ENCODE measurements at regions not wholly inside any gene's neighbourhood (a gene's known extent, or its start where the extent isn't known, plus 50 kb on each side); places are given as distances from the start of the nearest gene placed in this dataset.

- H3K4me3 ChIP-seq (ENCODE audit: control insufficient read depth, low read depth, low read length) = no peak overlapping the region
- no peak for TF ChIP-seq CTCF (IDR thresholded peaks at IDR 0.05; ENCODE audit: control insufficient read depth, insufficient read depth, low read depth, low read length, missing control alignments)
- DNase-seq (ENCODE audit: low read depth) = no peak
These were observed 127.0 kb downstream of the EDN1 start for GRCh38 chr6:12417191-12417590.

- no peak for DNase-seq (ENCODE audit: low read depth)
- TF ChIP-seq CTCF (IDR thresholded peaks at IDR 0.05; ENCODE audit: control insufficient read depth, insufficient read depth, low read depth, low read length, missing control alignments) = no peak
- H3K4me3 ChIP-seq (ENCODE audit: control insufficient read depth, low read depth, low read length) = no peak overlapping the region
These were observed 128.8 kb downstream of the EDN1 start for GRCh38 chr6:12418946-12419345.

- no peak for TF ChIP-seq CTCF (IDR thresholded peaks at IDR 0.05; ENCODE audit: control insufficient read depth, insufficient read depth, low read depth, low read length, missing control alignments)
- no peak for DNase-seq (ENCODE audit: low read depth)
- H3K4me3 ChIP-seq (ENCODE audit: control insufficient read depth, low read depth, low read length) = no peak overlapping the region
These were observed 129.6 kb downstream of the EDN1 start for GRCh38 chr6:12419631-12420272.

- DNase-seq (ENCODE audit: low read depth) = no peak
- TF ChIP-seq CTCF (IDR thresholded peaks at IDR 0.05; ENCODE audit: control insufficient read depth, insufficient read depth, low read depth, low read length, missing control alignments) = no peak
These were observed 130.5 kb downstream of the EDN1 start for GRCh38 chr6:12420626-12421025.

GRCh38 chr6:12421596-12421995 lies 131.4 kb downstream of the EDN1 start:
- no peak overlapping the region for H3K4me3 ChIP-seq (ENCODE audit: control insufficient read depth, low read depth, low read length)
- no peak for TF ChIP-seq CTCF (IDR thresholded peaks at IDR 0.05; ENCODE audit: control insufficient read depth, insufficient read depth, low read depth, low read length, missing control alignments)
- DNase-seq (ENCODE audit: low read depth) = no peak

More at GRCh38 chr6:12420626-12421025, 130.5 kb downstream of the EDN1 start:
- no peak overlapping the region for H3K4me3 ChIP-seq (ENCODE audit: control insufficient read depth, low read depth, low read length)

- no peak overlapping the region for H3K4me3 ChIP-seq (ENCODE audit: control insufficient read depth, low read depth, low read length)
- TF ChIP-seq CTCF (IDR thresholded peaks at IDR 0.05; ENCODE audit: control insufficient read depth, insufficient read depth, low read depth, low read length, missing control alignments) = no peak
- DNase-seq (ENCODE audit: low read depth) = no peak
These were observed 132.7 kb downstream of the EDN1 start for GRCh38 chr6:12422848-12423247.
